Upper lobe of left lung (tissue), 6 donors: ENCODE measurements at regions not wholly inside any gene's neighbourhood (a gene's known extent, or its start where the extent isn't known, plus 50 kb on each side); places are given as distances from the start of the nearest gene placed in this dataset.
A peak's percentile ranks its signal among the peaks of the same experiment; 100 is the strongest.

Experiments
- ATAC-seq, 2 donors: fragments of 200-7000 bp; cut with Tn5 transposase; one replicate each; pipeline ENCODE4 v1.9.1; 2022; ENCODE audit warnings: mild to moderate bottlenecking in 2 of 2, moderate library complexity in 2 of 2; ENCODE audit not compliant: low FRiP score in 2 of 2
- DNase-seq, 2 donors: peaks; one replicate each; pipeline ENCODE4 v3.0.0-alpha.2; 2019 to 2020
- H3K27ac ChIP-seq, 4 donors: fragments of 200-600 bp; sonication (generic); one replicate each; pipeline ENCODE4 v1.5.1; 2016 to 2019
- H3K27me3 ChIP-seq, 4 donors: fragments of 200-600 bp; sonication (generic); one replicate each; pipeline ENCODE4 v1.5.1; 2017 to 2019
- H3K36me3 ChIP-seq, 4 donors: fragments of 200-600 bp; sonication (generic); one replicate each; pipeline ENCODE4 v1.5.1; 2016 to 2019
- H3K4me1 ChIP-seq, 4 donors: fragments of 200-600 bp; sonication (generic); one replicate each; pipeline ENCODE4 v1.5.1; 2018 to 2019
- H3K4me3 ChIP-seq, 4 donors: fragments of 200-600 bp; sonication (generic); one replicate each; pipeline ENCODE4 v1.5.1; 2017 to 2019; ENCODE audit warnings: mild to moderate bottlenecking in 2 of 4, moderate library complexity in 1 of 4
- H3K9me3 ChIP-seq, 4 donors: fragments of 200-600 bp; sonication (generic); one replicate each; pipeline ENCODE4 v1.5.1; 2018 to 2019
- CTCF ChIP-seq, 6 experiments: fragments of 450-650 bp in 4 of 6; fragments of 200-600 bp in 2 of 6; sonication (generic) in 2 of 6; IDR thresholded peaks; one replicate each; pipeline ENCODE4 v1.5.1; 2016 to 2019; ENCODE audit warnings: antibody characterized with exemption in 6 of 6
- EP300 ChIP-seq, 4 donors: sonication (generic); formaldehyde crosslinking; IDR thresholded peaks; one replicate each; pipeline ENCODE4 v1.5.1; 2017; ENCODE audit warnings: antibody characterized with exemption in 4 of 4, control low read depth in 2 of 4
- POLR2A ChIP-seq, 4 donors: fragments of 450-650 bp; IDR thresholded peaks; one replicate each; pipeline ENCODE4 v1.5.1; 2016 to 2017; ENCODE audit warnings: antibody characterized with exemption in 4 of 4, mild to moderate bottlenecking in 2 of 4
- POLR2AphosphoS5 ChIP-seq, 2 donors: sonication (generic); formaldehyde crosslinking; IDR thresholded peaks; one replicate each; pipeline ENCODE4 v1.5.1; 2017; ENCODE audit warnings: antibody characterized with exemption in 2 of 2
- WGBS, 2 donors: methylation state at CpG; one replicate each; pipeline ENCODE4 v1.1.5; 2017 to 2018; 5-methylcytosine and 5-hydroxymethylcytosine counted together
- donor health status: DM: no; HTN: no; CAD: no; lungs with moderate emphysema.
- donor health status: DM: no; HTN: yes; CAD: no; lungs with severe emphysema.

GRCh38 chr1:5009376-5010065 is 355.1 kb downstream of the AJAP1 start:
- H3K4me1 ChIP-seq = no peaks in the 10 kb centered on the region
- ATAC-seq (no peak), DNase-seq (peak in 1 of 2 donors; percentile 9)
- 50 to 58% methylated on average over 2 to 7 of the region's 7 CpGs for WGBS, 2 donors
- no peaks in the 10 kb centered on the region for H3K36me3 ChIP-seq
- no peak overlapping the region for H3K27ac ChIP-seq
- no peaks in the 10 kb centered on the region for H3K27me3 ChIP-seq
- H3K4me3 ChIP-seq = no peak overlapping the region
- H3K9me3 ChIP-seq = no peaks in the 10 kb centered on the region
- TF ChIP-seq CTCF (IDR thresholded peaks at IDR 0.05) (no peak), POLR2AphosphoS5 (IDR thresholded peaks at IDR 0.05) (no peak), EP300 (IDR thresholded peaks at IDR 0.05) (no peak), POLR2A (IDR thresholded peaks at IDR 0.05) (no peak)

GRCh38 chr1:5005171-5005570 is 350.8 kb downstream of the AJAP1 start:
- Histone ChIP-seq H3K9me3 (peaks cover 0 to 7% (median 0%) of the 10 kb centered on the region in 4 donors), H3K4me3 (no peak overlapping the region), H3K4me1 (no peaks in the 10 kb centered on the region), H3K36me3 (no peaks in the 10 kb centered on the region), H3K27ac (no peak overlapping the region), H3K27me3 (no peaks in the 10 kb centered on the region)
- DNase-seq (no peak), ATAC-seq (no peak)
- WGBS, 2 donors = 73 to 82% methylated on average over 6 of the region's 6 CpGs
- no peak for TF ChIP-seq POLR2AphosphoS5 (IDR thresholded peaks at IDR 0.05)
- TF ChIP-seq EP300 (IDR thresholded peaks at IDR 0.05) = no peak
- TF ChIP-seq POLR2A (IDR thresholded peaks at IDR 0.05) = no peak
- no peak for TF ChIP-seq CTCF (IDR thresholded peaks at IDR 0.05)

- Histone ChIP-seq H3K4me1 (no peaks in the 10 kb centered on the region), H3K27me3 (no peaks in the 10 kb centered on the region), H3K36me3 (no peaks in the 10 kb centered on the region), H3K9me3 (peaks cover 0 to 7% (median 0%) of the 10 kb centered on the region in 4 donors), H3K4me3 (no peak overlapping the region), H3K27ac (no peak overlapping the region)
- DNase-seq (no peak), ATAC-seq (no peak)
- 74 to 91% methylated on average over 2 of the region's 2 CpGs for WGBS, 2 donors
- TF ChIP-seq EP300 (IDR thresholded peaks at IDR 0.05) (no peak), CTCF (IDR thresholded peaks at IDR 0.05) (no peak), POLR2AphosphoS5 (IDR thresholded peaks at IDR 0.05) (no peak), POLR2A (IDR thresholded peaks at IDR 0.05) (no peak)
Measured at GRCh38 chr1:5002676-5003075, 348.3 kb downstream of the AJAP1 start.

GRCh38 chr1:5001466-5001865 is 347.1 kb downstream of the AJAP1 start:
- no peak for DNase-seq
- 39 to 43% methylated on average over 5 of the region's 5 CpGs for WGBS, 2 donors

More at GRCh38 chr1:5001466-5001865, 347.1 kb downstream of the AJAP1 start:
- Histone ChIP-seq H3K4me3 (no peak overlapping the region), H3K27me3 (no peaks in the 10 kb centered on the region), H3K9me3 (peaks cover 0 to 7% (median 0%) of the 10 kb centered on the region in 4 donors), H3K27ac (no peak overlapping the region), H3K36me3 (no peaks in the 10 kb centered on the region), H3K4me1 (no peaks in the 10 kb centered on the region)
- no peak for ATAC-seq
- no peak for TF ChIP-seq POLR2A (IDR thresholded peaks at IDR 0.05)
- no peak for TF ChIP-seq POLR2AphosphoS5 (IDR thresholded peaks at IDR 0.05)
- no peak for TF ChIP-seq CTCF (IDR thresholded peaks at IDR 0.05)
- no peak for TF ChIP-seq EP300 (IDR thresholded peaks at IDR 0.05)
